ENCODE measurements at regions not wholly inside any gene's neighbourhood (a gene's known extent, or its start where the extent isn't known, plus 50 kb on each side); places are given as distances from the start of the nearest gene placed in this dataset.

DNA sequence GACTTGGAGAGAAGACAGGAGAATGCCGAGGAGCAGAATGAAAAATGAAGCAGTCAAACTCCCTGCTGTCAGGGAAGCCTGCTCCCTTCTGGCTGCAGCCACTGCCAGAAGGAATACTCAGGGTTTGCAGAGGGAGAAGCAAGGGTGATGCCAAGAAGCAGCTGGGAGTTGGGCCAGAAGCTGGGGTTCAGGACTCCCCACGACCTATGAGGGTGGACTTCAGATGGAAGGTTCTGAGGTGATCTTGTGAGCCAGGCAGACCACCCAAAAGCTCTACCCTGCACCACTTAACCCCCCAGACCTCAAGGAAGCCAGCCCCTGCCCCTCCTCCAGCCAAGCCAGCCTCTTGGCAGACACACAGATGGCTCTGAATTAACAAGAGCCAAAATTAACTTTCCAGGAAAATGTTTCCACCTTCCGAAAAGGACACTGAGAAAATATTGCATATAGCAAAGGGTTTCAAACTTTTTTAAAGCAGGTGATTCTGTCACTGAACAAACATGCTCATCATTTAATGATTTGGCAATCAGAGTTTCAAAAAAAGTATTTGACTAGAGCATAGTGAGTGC lies 126.0 kb upstream of the ERCC4 start:
- Histone ChIP-seq H3K4me3 (ENCODE audit: control insufficient read depth in 1 of 2, extremely low read depth in 1 of 2, low read length in 1 of 2) (no peak overlapping the region), H3K4me1 (ENCODE audit: control insufficient read depth in 1 of 2, extremely low read depth in 1 of 2, insufficient read depth in 2 of 2, low read length in 2 of 2) (no peaks in the 10 kb centered on the region), H3K27ac (ENCODE audit: low read length) (no peak overlapping the region), H3K9me3 (no peaks in the 10 kb centered on the region), H3K36me3 (ENCODE audit: control insufficient read depth in 2 of 2, extremely low read depth in 1 of 2, insufficient read depth in 1 of 2, low read length in 1 of 2) (no peaks in the 10 kb centered on the region), H3K27me3 (replicated peaks in 1 of 2; ENCODE audit: control insufficient read depth in 2 of 2, extremely low read depth in 1 of 2, insufficient read depth in 2 of 2, low read length in 1 of 2) (no peaks in the 10 kb centered on the region)
- WGBS (ENCODE audit: insufficient coverage): 20% methylated on average over 1 of the region's 3 CpGs
- ChIA-PET CTCF (no interaction called here), POLR2A (no interaction called here)
- Mint-ChIP-seq H3K4me1 (no peaks in the 10 kb centered on the region), H3K36me3 (no peaks in the 10 kb centered on the region), H3K9me3 (peaks cover 4 to 14% (median 9%) of the 10 kb centered on the region in 3 donors), H3K27ac (no peak overlapping the region), H3K4me3 (no peak overlapping the region), H3K27me3 (peaks cover 5 to 11% of the 10 kb centered on the region in 2 donors)
- DNase-seq (no peak), ATAC-seq (replicated peaks in 1 of 4) (no peak)

DNA sequence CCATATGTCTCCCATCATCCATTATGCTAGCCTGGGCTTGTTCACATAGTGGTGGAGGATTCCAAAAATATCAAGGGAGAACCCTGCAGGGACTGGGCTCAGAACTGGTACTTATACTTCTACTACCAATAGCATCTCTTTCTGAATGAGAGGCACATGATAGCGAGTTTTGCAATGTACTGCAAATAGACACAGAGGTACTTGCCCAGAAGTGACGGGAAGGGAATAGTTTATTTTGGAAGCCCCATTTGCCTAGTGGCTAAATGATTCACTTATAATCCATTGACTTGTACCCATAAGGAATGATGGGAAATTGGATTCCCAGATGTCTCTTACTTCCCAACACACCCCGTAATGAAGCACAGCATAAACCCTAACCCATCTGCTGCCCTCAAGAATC lies 124.8 kb upstream of the ERCC4 start:
- ChIA-PET POLR2A (no interaction called here), CTCF (no interaction called here)
- no peaks in the 10 kb centered on the region for H3K36me3 Mint-ChIP-seq
- no peak for DNase-seq
- 0% methylated on average over 1 of the region's 3 CpGs for WGBS (ENCODE audit: insufficient coverage)
- Histone ChIP-seq H3K4me3 (ENCODE audit: control insufficient read depth in 1 of 2, extremely low read depth in 1 of 2, low read length in 1 of 2) (no peak overlapping the region), H3K27me3 (replicated peaks in 1 of 2; ENCODE audit: control insufficient read depth in 2 of 2, extremely low read depth in 1 of 2, insufficient read depth in 2 of 2, low read length in 1 of 2) (no peaks in the 10 kb centered on the region), H3K36me3 (ENCODE audit: control insufficient read depth in 2 of 2, extremely low read depth in 1 of 2, insufficient read depth in 1 of 2, low read length in 1 of 2) (no peaks in the 10 kb centered on the region), H3K27ac (ENCODE audit: low read length) (no peak overlapping the region), H3K9me3 (no peaks in the 10 kb centered on the region), H3K4me1 (ENCODE audit: control insufficient read depth in 1 of 2, extremely low read depth in 1 of 2, insufficient read depth in 2 of 2, low read length in 2 of 2) (no peaks in the 10 kb centered on the region)
- H3K4me3 Mint-ChIP-seq: no peak overlapping the region
- no peak overlapping the region for H3K27ac Mint-ChIP-seq
- H3K27me3 Mint-ChIP-seq: peaks cover 5 to 14% of the 10 kb centered on the region in 2 donors
- peaks cover 5 to 14% (median 9%) of the 10 kb centered on the region in 3 donors for H3K9me3 Mint-ChIP-seq
- ATAC-seq (replicated peaks in 1 of 4): no peak
- H3K4me1 Mint-ChIP-seq: no peaks in the 10 kb centered on the region

DNA sequence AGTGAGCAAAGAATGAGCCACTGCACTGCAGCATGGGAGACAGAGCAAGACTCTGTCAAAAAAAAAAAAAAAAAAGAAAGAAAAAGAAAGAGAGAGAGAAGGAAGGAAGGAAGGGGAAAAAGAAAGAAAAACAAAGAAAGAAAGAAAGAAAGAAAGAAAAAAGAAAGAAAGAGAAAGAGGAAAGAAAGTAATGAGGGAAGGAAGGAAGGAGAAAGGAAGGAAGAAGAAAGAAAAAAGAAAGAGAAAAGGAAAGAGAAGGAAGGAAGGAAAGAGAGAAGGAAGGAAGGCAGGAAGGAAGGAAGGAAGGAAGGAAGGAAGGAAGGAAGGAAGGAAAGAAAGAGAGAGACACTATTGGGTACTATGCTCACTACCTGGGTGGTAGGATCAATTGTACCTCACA lies 122.2 kb upstream of the ERCC4 start:
- Mint-ChIP-seq H3K4me1 (no peaks in the 10 kb centered on the region), H3K27me3 (peaks cover 4 to 7% of the 10 kb centered on the region in 2 donors), H3K27ac (no peak overlapping the region), H3K36me3 (no peaks in the 10 kb centered on the region), H3K4me3 (no peak overlapping the region), H3K9me3 (peaks cover 0 to 7% (median 0%) of the 10 kb centered on the region in 3 donors)
- ChIA-PET CTCF (no interaction called here), POLR2A (no interaction called here)
- H3K36me3 ChIP-seq (ENCODE audit: control insufficient read depth in 2 of 2, extremely low read depth in 1 of 2, insufficient read depth in 1 of 2, low read length in 1 of 2): no peaks in the 10 kb centered on the region
- H3K9me3 ChIP-seq: no peaks in the 10 kb centered on the region
- DNase-seq (no peak), ATAC-seq (replicated peaks in 1 of 4) (no peak)
- no peak overlapping the region for H3K27ac ChIP-seq (ENCODE audit: low read length)
- H3K4me3 ChIP-seq (ENCODE audit: control insufficient read depth in 1 of 2, extremely low read depth in 1 of 2, low read length in 1 of 2): no peak overlapping the region
- H3K27me3 ChIP-seq (replicated peaks in 1 of 2; ENCODE audit: control insufficient read depth in 2 of 2, extremely low read depth in 1 of 2, insufficient read depth in 2 of 2, low read length in 1 of 2): no peaks in the 10 kb centered on the region
- H3K4me1 ChIP-seq (ENCODE audit: control insufficient read depth in 1 of 2, extremely low read depth in 1 of 2, insufficient read depth in 2 of 2, low read length in 2 of 2): no peaks in the 10 kb centered on the region

DNA sequence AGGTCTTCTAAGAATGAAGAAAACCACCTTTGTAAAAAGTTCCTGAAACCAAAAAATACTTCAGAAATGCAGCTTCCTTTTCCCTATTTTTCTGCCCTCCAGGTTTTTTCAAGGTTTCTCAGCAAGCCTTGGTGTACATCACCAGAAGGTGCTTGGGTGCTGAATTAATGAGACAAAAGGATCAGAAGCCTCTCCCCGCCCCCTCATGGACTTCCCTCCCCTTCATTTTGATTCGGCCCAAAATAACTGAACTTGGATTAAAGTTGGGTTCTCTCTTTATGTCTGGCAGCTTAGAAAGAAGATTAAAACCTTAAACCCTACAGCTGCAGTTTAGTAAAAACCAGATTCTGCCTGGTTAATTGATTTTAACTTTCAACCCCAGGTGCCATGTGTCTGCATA lies 121.7 kb upstream of the ERCC4 start:
- ChIA-PET POLR2A (no interaction called here), CTCF (interaction anchor here in 1 of 2 donors (0.6 kb wide), 1 partner anchor 172 kb away, joined by 3 read pairs; no protein-coding TSS in a partner anchor)
- Histone ChIP-seq H3K4me3 (ENCODE audit: control insufficient read depth in 1 of 2, extremely low read depth in 1 of 2, low read length in 1 of 2) (no peak overlapping the region), H3K36me3 (ENCODE audit: control insufficient read depth in 2 of 2, extremely low read depth in 1 of 2, insufficient read depth in 1 of 2, low read length in 1 of 2) (no peaks in the 10 kb centered on the region), H3K27ac (ENCODE audit: low read length) (no peak overlapping the region), H3K27me3 (replicated peaks in 1 of 2; ENCODE audit: control insufficient read depth in 2 of 2, extremely low read depth in 1 of 2, insufficient read depth in 2 of 2, low read length in 1 of 2) (no peaks in the 10 kb centered on the region), H3K9me3 (no peaks in the 10 kb centered on the region), H3K4me1 (ENCODE audit: control insufficient read depth in 1 of 2, extremely low read depth in 1 of 2, insufficient read depth in 2 of 2, low read length in 2 of 2) (no peaks in the 10 kb centered on the region)
- Mint-ChIP-seq H3K4me3 (no peak overlapping the region), H3K27ac (no peak overlapping the region), H3K9me3 (peaks cover 0 to 7% (median 0%) of the 10 kb centered on the region in 3 donors), H3K4me1 (no peaks in the 10 kb centered on the region), H3K27me3 (peaks cover 2 to 7% of the 10 kb centered on the region in 2 donors), H3K36me3 (no peaks in the 10 kb centered on the region)
- ATAC-seq (replicated peaks in 1 of 4) (no peak), DNase-seq (no peak)
- WGBS (ENCODE audit: insufficient coverage): no CpG with 5 or more reads among the region's 2 CpGs

DNA sequence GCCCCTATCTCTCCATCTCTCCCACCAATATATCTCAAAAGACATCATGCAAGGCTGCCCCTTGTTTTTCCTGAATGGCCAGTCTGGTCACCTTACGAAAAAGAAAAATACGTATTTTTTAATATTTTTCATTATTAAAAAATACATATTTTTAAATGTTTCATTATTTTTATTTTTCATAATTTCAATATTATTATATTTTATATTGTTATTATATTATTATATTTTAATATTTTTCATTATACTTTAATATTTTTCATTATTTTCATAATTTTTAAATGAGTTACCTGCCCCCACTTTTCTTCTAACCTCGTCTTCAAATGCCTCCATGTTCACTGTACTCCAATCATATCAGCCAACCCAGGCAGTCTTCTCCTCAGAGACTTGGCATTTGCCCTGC lies 116.0 kb upstream of the ERCC4 start:
- POLR2A ChIA-PET: no interaction called here
- WGBS (ENCODE audit: insufficient coverage): 54% methylated on average over 1 of the region's 3 CpGs
- no peak overlapping the region for H3K4me3 ChIP-seq (ENCODE audit: control insufficient read depth in 1 of 2, extremely low read depth in 1 of 2, low read length in 1 of 2)
- Mint-ChIP-seq H3K27me3 (peaks cover 5 to 21% of the 10 kb centered on the region in 2 donors), H3K36me3 (no peaks in the 10 kb centered on the region), H3K27ac (no peak overlapping the region), H3K4me3 (no peak overlapping the region), H3K9me3 (peaks cover 0 to 2% (median 0%) of the 10 kb centered on the region in 3 donors), H3K4me1 (no peaks in the 10 kb centered on the region)
- CTCF ChIA-PET: no interaction called here
- H3K27me3 ChIP-seq (replicated peaks in 1 of 2; ENCODE audit: control insufficient read depth in 2 of 2, extremely low read depth in 1 of 2, insufficient read depth in 2 of 2, low read length in 1 of 2): peaks cover 0 to 6% of the 10 kb centered on the region in 2 experiments
- H3K27ac ChIP-seq (ENCODE audit: low read length): no peak overlapping the region
- no peaks in the 10 kb centered on the region for H3K36me3 ChIP-seq (ENCODE audit: control insufficient read depth in 2 of 2, extremely low read depth in 1 of 2, insufficient read depth in 1 of 2, low read length in 1 of 2)
- H3K9me3 ChIP-seq: no peaks in the 10 kb centered on the region
- no peaks in the 10 kb centered on the region for H3K4me1 ChIP-seq (ENCODE audit: control insufficient read depth in 1 of 2, extremely low read depth in 1 of 2, insufficient read depth in 2 of 2, low read length in 2 of 2)
- ATAC-seq (replicated peaks in 1 of 4): no peak
- DNase-seq: no peak

DNA sequence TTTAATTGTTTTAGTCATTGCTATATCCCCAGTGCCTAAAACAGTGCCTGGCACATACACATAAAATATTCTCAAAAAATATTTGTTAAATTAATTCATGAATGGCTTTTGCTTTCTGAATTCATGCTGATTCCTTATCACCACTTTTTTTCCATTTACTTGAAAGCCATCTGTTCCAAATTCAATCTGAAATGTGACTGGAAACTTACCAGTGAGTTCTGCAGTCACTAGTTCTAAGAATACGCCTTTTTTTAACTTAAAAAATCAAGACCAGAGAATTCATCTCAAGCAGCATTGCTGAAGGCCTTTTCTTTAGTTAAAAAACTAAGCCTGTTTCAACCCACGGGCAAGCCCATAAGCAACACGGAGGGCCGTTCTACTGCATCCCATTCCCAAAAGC lies 114.0 kb upstream of the ERCC4 start:
- Histone ChIP-seq H3K36me3 (ENCODE audit: control insufficient read depth in 2 of 2, extremely low read depth in 1 of 2, insufficient read depth in 1 of 2, low read length in 1 of 2) (no peaks in the 10 kb centered on the region), H3K4me3 (ENCODE audit: control insufficient read depth in 1 of 2, extremely low read depth in 1 of 2, low read length in 1 of 2) (no peak overlapping the region), H3K9me3 (no peaks in the 10 kb centered on the region), H3K4me1 (ENCODE audit: control insufficient read depth in 1 of 2, extremely low read depth in 1 of 2, insufficient read depth in 2 of 2, low read length in 2 of 2) (no peaks in the 10 kb centered on the region), H3K27ac (ENCODE audit: low read length) (no peak overlapping the region), H3K27me3 (replicated peaks in 1 of 2; ENCODE audit: control insufficient read depth in 2 of 2, extremely low read depth in 1 of 2, insufficient read depth in 2 of 2, low read length in 1 of 2) (peaks cover 0 to 6% of the 10 kb centered on the region in 2 experiments)
- Mint-ChIP-seq H3K4me3 (no peak overlapping the region), H3K4me1 (no peaks in the 10 kb centered on the region), H3K27ac (no peak overlapping the region), H3K36me3 (no peaks in the 10 kb centered on the region), H3K9me3 (no peaks in the 10 kb centered on the region), H3K27me3 (peaks cover 6 to 16% of the 10 kb centered on the region in 2 donors)
- ATAC-seq (replicated peaks in 1 of 4) (no peak), DNase-seq (no peak)
- WGBS (ENCODE audit: insufficient coverage): 75% methylated on average over 2 of the region's 4 CpGs
- CTCF ChIA-PET: no interaction called here
- POLR2A ChIA-PET: no interaction called here

DNA sequence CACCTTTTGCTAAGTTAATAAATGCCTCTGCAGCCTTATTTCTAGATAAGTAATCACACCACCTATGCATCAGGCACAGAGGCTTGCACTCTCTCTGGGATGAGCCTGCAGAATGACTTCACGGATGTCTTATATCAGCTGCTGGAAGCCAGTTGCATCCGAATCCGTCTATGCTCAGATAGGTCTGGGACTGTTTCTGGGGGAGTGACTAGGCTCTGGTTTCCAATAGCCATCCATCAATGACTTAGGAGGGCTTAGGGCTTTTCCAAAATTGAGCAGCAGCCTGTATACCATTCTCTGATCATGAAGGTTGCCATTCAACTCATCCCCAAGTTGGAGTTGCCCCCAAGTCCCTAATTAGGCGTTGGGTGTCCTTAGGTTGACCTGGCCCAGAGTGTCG lies 113.3 kb upstream of the ERCC4 start:
- ATAC-seq (replicated peaks in 1 of 4) (no peak), DNase-seq (no peak)
- Histone ChIP-seq H3K4me1 (ENCODE audit: control insufficient read depth in 1 of 2, extremely low read depth in 1 of 2, insufficient read depth in 2 of 2, low read length in 2 of 2) (no peaks in the 10 kb centered on the region), H3K27me3 (replicated peaks in 1 of 2; ENCODE audit: control insufficient read depth in 2 of 2, extremely low read depth in 1 of 2, insufficient read depth in 2 of 2, low read length in 1 of 2) (peaks cover 0 to 6% of the 10 kb centered on the region in 2 experiments), H3K4me3 (ENCODE audit: control insufficient read depth in 1 of 2, extremely low read depth in 1 of 2, low read length in 1 of 2) (no peak overlapping the region), H3K9me3 (no peaks in the 10 kb centered on the region), H3K27ac (ENCODE audit: low read length) (no peak overlapping the region), H3K36me3 (ENCODE audit: control insufficient read depth in 2 of 2, extremely low read depth in 1 of 2, insufficient read depth in 1 of 2, low read length in 1 of 2) (no peaks in the 10 kb centered on the region)
- POLR2A ChIA-PET: no interaction called here
- CTCF ChIA-PET: no interaction called here
- H3K27ac Mint-ChIP-seq: no peak overlapping the region
- H3K4me1 Mint-ChIP-seq: no peaks in the 10 kb centered on the region
- WGBS (ENCODE audit: insufficient coverage): 93% methylated on average over 3 of the region's 5 CpGs
- no peaks in the 10 kb centered on the region for H3K36me3 Mint-ChIP-seq
- H3K4me3 Mint-ChIP-seq: no peak overlapping the region
- no peaks in the 10 kb centered on the region for H3K9me3 Mint-ChIP-seq
- H3K27me3 Mint-ChIP-seq: peaks cover 6 to 14% of the 10 kb centered on the region in 2 donors
